ENCODE measurements at regions not wholly inside any gene's neighbourhood (a gene's known extent, or its start where the extent isn't known, plus 50 kb on each side); places are given as distances from the start of the nearest gene placed in this dataset.

- Mint-ChIP-seq H3K9me3 (peaks cover 0 to 2% (median 0%) of the 10 kb centered on the region in 7 donors), H3K36me3 (no peaks in the 10 kb centered on the region), H3K4me1 (no peaks in the 10 kb centered on the region), H3K27ac (no peak overlapping the region), H3K27me3 (no peaks in the 10 kb centered on the region), H3K4me3 (no peak overlapping the region)
- Histone ChIP-seq H3K4me1 (ENCODE audit: control insufficient read depth, insufficient read depth, low read length, poor library complexity, severe bottlenecking) (no peaks in the 10 kb centered on the region), H3K27me3 (ENCODE audit: control insufficient read depth, insufficient read depth, low read length) (no peaks in the 10 kb centered on the region), H3K27ac (ENCODE audit: insufficient read depth, low read length, poor library complexity, severe bottlenecking) (no peak overlapping the region), H3K9me3 (ENCODE audit: control insufficient read depth in 2 of 2, low read length in 2 of 2) (no peaks in the 10 kb centered on the region), H3K36me3 (ENCODE audit: control insufficient read depth, insufficient read depth, low read length) (no peaks in the 10 kb centered on the region), H3K4me3 (ENCODE audit: low read depth, low read length) (no peak overlapping the region)
- no peak for ATAC-seq (ENCODE audit: low read depth in 2 of 2)
- no peak for DNase-seq
These were observed 220.5 kb downstream of the TJP1 start for GRCh38 chr15:29601811-29602210.

- ATAC-seq (ENCODE audit: low read depth in 2 of 2): no peak
- Mint-ChIP-seq H3K36me3 (no peaks in the 10 kb centered on the region), H3K27me3 (no peaks in the 10 kb centered on the region), H3K4me3 (no peak overlapping the region), H3K4me1 (no peaks in the 10 kb centered on the region), H3K27ac (no peak overlapping the region), H3K9me3 (peaks cover 0 to 2% (median 0%) of the 10 kb centered on the region in 7 donors)
- Histone ChIP-seq H3K36me3 (ENCODE audit: control insufficient read depth, insufficient read depth, low read length) (no peaks in the 10 kb centered on the region), H3K9me3 (ENCODE audit: control insufficient read depth in 2 of 2, low read length in 2 of 2) (no peaks in the 10 kb centered on the region), H3K27ac (ENCODE audit: insufficient read depth, low read length, poor library complexity, severe bottlenecking) (no peak overlapping the region), H3K27me3 (ENCODE audit: control insufficient read depth, insufficient read depth, low read length) (no peaks in the 10 kb centered on the region), H3K4me3 (ENCODE audit: low read depth, low read length) (no peak overlapping the region), H3K4me1 (ENCODE audit: control insufficient read depth, insufficient read depth, low read length, poor library complexity, severe bottlenecking) (no peaks in the 10 kb centered on the region)
- no peak for DNase-seq
These were observed 222.0 kb downstream of the TJP1 start for GRCh38 chr15:29600262-29600661.

GRCh38 chr15:29596266-29596665 lies 226.0 kb downstream of the TJP1 start:
- H3K4me1 Mint-ChIP-seq: no peaks in the 10 kb centered on the region
- H3K4me3 ChIP-seq (ENCODE audit: low read depth, low read length): no peak overlapping the region
- H3K36me3 ChIP-seq (ENCODE audit: control insufficient read depth, insufficient read depth, low read length): no peaks in the 10 kb centered on the region
- H3K9me3 Mint-ChIP-seq: peaks cover 0 to 9% (median 0%) of the 10 kb centered on the region in 7 donors
- DNase-seq: no peak
- H3K36me3 Mint-ChIP-seq: no peaks in the 10 kb centered on the region
- no peaks in the 10 kb centered on the region for H3K4me1 ChIP-seq (ENCODE audit: control insufficient read depth, insufficient read depth, low read length, poor library complexity, severe bottlenecking)
- ATAC-seq (ENCODE audit: low read depth in 2 of 2): no peak
- H3K27ac Mint-ChIP-seq: no peak overlapping the region
- H3K27me3 ChIP-seq (ENCODE audit: control insufficient read depth, insufficient read depth, low read length): no peaks in the 10 kb centered on the region
- no peaks in the 10 kb centered on the region for H3K27me3 Mint-ChIP-seq
- H3K27ac ChIP-seq (ENCODE audit: insufficient read depth, low read length, poor library complexity, severe bottlenecking): no peak overlapping the region
- H3K9me3 ChIP-seq (ENCODE audit: control insufficient read depth in 2 of 2, low read length in 2 of 2): no peaks in the 10 kb centered on the region
- no peak overlapping the region for H3K4me3 Mint-ChIP-seq

- DNase-seq: no peak
- no peaks in the 10 kb centered on the region for H3K9me3 ChIP-seq (ENCODE audit: control insufficient read depth in 2 of 2, low read length in 2 of 2)
- no peak for ATAC-seq (ENCODE audit: low read depth in 2 of 2)
- H3K4me3 ChIP-seq (ENCODE audit: low read depth, low read length): no peak overlapping the region
- Mint-ChIP-seq H3K4me3 (no peak overlapping the region), H3K36me3 (no peaks in the 10 kb centered on the region), H3K9me3 (peaks cover 0 to 9% (median 0%) of the 10 kb centered on the region in 7 donors), H3K4me1 (no peaks in the 10 kb centered on the region), H3K27ac (no peak overlapping the region), H3K27me3 (no peaks in the 10 kb centered on the region)
- no peaks in the 10 kb centered on the region for H3K27me3 ChIP-seq (ENCODE audit: control insufficient read depth, insufficient read depth, low read length)
- H3K27ac ChIP-seq (ENCODE audit: insufficient read depth, low read length, poor library complexity, severe bottlenecking): no peak overlapping the region
- no peaks in the 10 kb centered on the region for H3K4me1 ChIP-seq (ENCODE audit: control insufficient read depth, insufficient read depth, low read length, poor library complexity, severe bottlenecking)
- no peaks in the 10 kb centered on the region for H3K36me3 ChIP-seq (ENCODE audit: control insufficient read depth, insufficient read depth, low read length)
These were observed 228.6 kb downstream of the TJP1 start for GRCh38 chr15:29593629-29594028.

GRCh38 chr15:29593111-29593510 lies 229.2 kb downstream of the TJP1 start:
- Histone ChIP-seq H3K27ac (ENCODE audit: insufficient read depth, low read length, poor library complexity, severe bottlenecking) (no peak overlapping the region), H3K4me1 (ENCODE audit: control insufficient read depth, insufficient read depth, low read length, poor library complexity, severe bottlenecking) (no peaks in the 10 kb centered on the region), H3K9me3 (ENCODE audit: control insufficient read depth in 2 of 2, low read length in 2 of 2) (no peaks in the 10 kb centered on the region), H3K27me3 (ENCODE audit: control insufficient read depth, insufficient read depth, low read length) (no peaks in the 10 kb centered on the region), H3K36me3 (ENCODE audit: control insufficient read depth, insufficient read depth, low read length) (no peaks in the 10 kb centered on the region), H3K4me3 (ENCODE audit: low read depth, low read length) (no peak overlapping the region)
- H3K9me3 Mint-ChIP-seq: peaks cover 0 to 9% (median 0%) of the 10 kb centered on the region in 7 donors
- H3K27me3 Mint-ChIP-seq: no peaks in the 10 kb centered on the region
- H3K36me3 Mint-ChIP-seq: no peaks in the 10 kb centered on the region
- H3K4me3 Mint-ChIP-seq: no peak overlapping the region
- no peaks in the 10 kb centered on the region for H3K4me1 Mint-ChIP-seq
- no peak overlapping the region for H3K27ac Mint-ChIP-seq
- DNase-seq: no peak
- ATAC-seq (ENCODE audit: low read depth in 2 of 2): no peak

- no peak overlapping the region for H3K27ac Mint-ChIP-seq
- no peak overlapping the region for H3K4me3 Mint-ChIP-seq
- no peaks in the 10 kb centered on the region for H3K27me3 Mint-ChIP-seq
- no peaks in the 10 kb centered on the region for H3K27me3 ChIP-seq (ENCODE audit: control insufficient read depth, insufficient read depth, low read length)
- H3K27ac ChIP-seq (ENCODE audit: insufficient read depth, low read length, poor library complexity, severe bottlenecking): no peak overlapping the region
- H3K36me3 Mint-ChIP-seq: no peaks in the 10 kb centered on the region
- DNase-seq (no peak), ATAC-seq (ENCODE audit: low read depth in 2 of 2) (no peak)
- H3K36me3 ChIP-seq (ENCODE audit: control insufficient read depth, insufficient read depth, low read length): no peaks in the 10 kb centered on the region
- H3K4me1 ChIP-seq (ENCODE audit: control insufficient read depth, insufficient read depth, low read length, poor library complexity, severe bottlenecking): no peaks in the 10 kb centered on the region
- no peak overlapping the region for H3K4me3 ChIP-seq (ENCODE audit: low read depth, low read length)
- H3K4me1 Mint-ChIP-seq: no peaks in the 10 kb centered on the region
- H3K9me3 Mint-ChIP-seq: peaks cover 0 to 9% (median 0%) of the 10 kb centered on the region in 7 donors
- no peaks in the 10 kb centered on the region for H3K9me3 ChIP-seq (ENCODE audit: control insufficient read depth in 2 of 2, low read length in 2 of 2)
These were observed 231.6 kb downstream of the TJP1 start for GRCh38 chr15:29590701-29591100.

GRCh38 chr15:29589975-29590374 lies 232.3 kb downstream of the TJP1 start:
- Histone ChIP-seq H3K4me1 (ENCODE audit: control insufficient read depth, insufficient read depth, low read length, poor library complexity, severe bottlenecking) (no peaks in the 10 kb centered on the region), H3K36me3 (ENCODE audit: control insufficient read depth, insufficient read depth, low read length) (no peaks in the 10 kb centered on the region), H3K9me3 (ENCODE audit: control insufficient read depth in 2 of 2, low read length in 2 of 2) (no peaks in the 10 kb centered on the region), H3K4me3 (ENCODE audit: low read depth, low read length) (no peak overlapping the region), H3K27ac (ENCODE audit: insufficient read depth, low read length, poor library complexity, severe bottlenecking) (no peak overlapping the region), H3K27me3 (ENCODE audit: control insufficient read depth, insufficient read depth, low read length) (no peaks in the 10 kb centered on the region)
- Mint-ChIP-seq H3K4me3 (no peak overlapping the region), H3K9me3 (peaks cover 0 to 9% (median 0%) of the 10 kb centered on the region in 7 donors), H3K36me3 (no peaks in the 10 kb centered on the region), H3K27me3 (no peaks in the 10 kb centered on the region), H3K27ac (no peak overlapping the region), H3K4me1 (no peaks in the 10 kb centered on the region)
- ATAC-seq (ENCODE audit: low read depth in 2 of 2) (no peak), DNase-seq (no peak)

GRCh38 chr15:29589416-29589815 lies 232.9 kb downstream of the TJP1 start:
- Mint-ChIP-seq H3K4me3 (no peak overlapping the region), H3K27ac (no peak overlapping the region), H3K4me1 (no peaks in the 10 kb centered on the region), H3K27me3 (no peaks in the 10 kb centered on the region), H3K9me3 (peaks cover 0 to 9% (median 3%) of the 10 kb centered on the region in 7 donors), H3K36me3 (no peaks in the 10 kb centered on the region)
- Histone ChIP-seq H3K4me1 (ENCODE audit: control insufficient read depth, insufficient read depth, low read length, poor library complexity, severe bottlenecking) (no peaks in the 10 kb centered on the region), H3K9me3 (ENCODE audit: control insufficient read depth in 2 of 2, low read length in 2 of 2) (no peaks in the 10 kb centered on the region), H3K4me3 (ENCODE audit: low read depth, low read length) (no peak overlapping the region), H3K27me3 (ENCODE audit: control insufficient read depth, insufficient read depth, low read length) (no peaks in the 10 kb centered on the region), H3K36me3 (ENCODE audit: control insufficient read depth, insufficient read depth, low read length) (no peaks in the 10 kb centered on the region), H3K27ac (ENCODE audit: insufficient read depth, low read length, poor library complexity, severe bottlenecking) (no peak overlapping the region)
- ATAC-seq (ENCODE audit: low read depth in 2 of 2): no peak
- DNase-seq: no peak
